ENCODE measurements at regions not wholly inside any gene's neighbourhood (a gene's known extent, or its start where the extent isn't known, plus 50 kb on each side); places are given as distances from the start of the nearest gene placed in this dataset.
A peak's percentile ranks its signal among the peaks of the same experiment; 100 is the strongest.

DNA sequence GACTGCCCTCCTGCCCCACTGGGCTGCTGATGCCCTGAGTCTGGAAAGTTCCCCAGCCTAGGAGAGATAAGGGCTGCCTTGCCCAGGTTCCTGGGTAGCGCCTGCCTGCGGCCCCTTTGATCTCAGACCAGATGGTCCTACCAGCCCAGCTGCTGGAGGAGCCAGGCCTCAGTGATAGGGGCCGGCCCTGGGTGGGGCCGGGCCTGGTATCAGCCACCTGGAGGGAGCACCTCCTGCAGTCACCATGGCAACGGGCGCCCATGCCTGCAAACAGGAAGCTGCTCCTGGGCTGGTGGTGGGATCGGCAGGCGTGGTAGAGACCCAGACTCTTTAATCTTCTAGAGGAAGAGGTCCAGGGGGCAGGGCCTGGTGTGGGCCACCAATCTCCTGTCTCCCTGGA lies 119.7 kb upstream of the WNT4 start:
- Mint-ChIP-seq H3K4me3 (no peak overlapping the region), H3K9me3 (no peaks in the 10 kb centered on the region), H3K4me1 (peaks cover 40% of the 10 kb centered on the region), H3K27me3 (ENCODE audit: low read depth) (no peaks in the 10 kb centered on the region), H3K36me3 (no peaks in the 10 kb centered on the region), H3K27ac (no peak overlapping the region)
- TF ChIP-seq, protein P1, sequence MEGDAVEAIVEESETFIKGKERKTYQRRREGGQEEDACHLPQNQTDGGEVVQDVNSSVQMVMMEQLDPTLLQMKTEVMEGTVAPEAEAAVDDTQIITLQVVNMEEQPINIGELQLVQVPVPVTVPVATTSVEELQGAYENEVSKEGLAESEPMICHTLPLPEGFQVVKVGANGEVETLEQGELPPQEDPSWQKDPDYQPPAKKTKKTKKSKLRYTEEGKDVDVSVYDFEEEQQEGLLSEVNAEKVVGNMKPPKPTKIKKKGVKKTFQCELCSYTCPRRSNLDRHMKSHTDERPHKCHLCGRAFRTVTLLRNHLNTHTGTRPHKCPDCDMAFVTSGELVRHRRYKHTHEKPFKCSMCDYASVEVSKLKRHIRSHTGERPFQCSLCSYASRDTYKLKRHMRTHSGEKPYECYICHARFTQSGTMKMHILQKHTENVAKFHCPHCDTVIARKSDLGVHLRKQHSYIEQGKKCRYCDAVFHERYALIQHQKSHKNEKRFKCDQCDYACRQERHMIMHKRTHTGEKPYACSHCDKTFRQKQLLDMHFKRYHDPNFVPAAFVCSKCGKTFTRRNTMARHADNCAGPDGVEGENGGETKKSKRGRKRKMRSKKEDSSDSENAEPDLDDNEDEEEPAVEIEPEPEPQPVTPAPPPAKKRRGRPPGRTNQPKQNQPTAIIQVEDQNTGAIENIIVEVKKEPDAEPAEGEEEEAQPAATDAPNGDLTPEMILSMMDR (IDR thresholded peaks at IDR 0.05; ENCODE audit: unreplicated experiment) = no peak
- DNase-seq (ENCODE audit: low spot score in 2 of 2, unreplicated experiment in 2 of 2) = no peak

DNA sequence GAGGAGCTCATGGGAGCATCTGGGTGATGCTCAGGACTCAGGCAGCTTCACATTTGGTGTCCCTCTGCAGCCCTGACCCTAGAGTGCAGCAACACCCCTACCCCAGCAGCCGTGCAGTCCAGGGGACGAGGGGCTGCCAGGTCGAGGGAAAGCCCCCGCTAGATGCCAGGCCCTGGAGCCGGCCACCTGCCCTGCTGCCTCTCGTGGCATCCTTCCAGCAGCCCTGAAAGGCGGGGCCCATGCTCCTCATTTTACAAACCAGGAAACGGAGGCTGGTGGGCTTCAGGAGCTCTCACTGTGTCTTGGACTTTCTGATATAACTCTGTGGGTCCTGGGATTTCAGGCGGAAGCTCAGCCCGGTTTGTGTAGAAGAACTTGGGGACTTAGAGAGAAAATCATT lies 120.5 kb upstream of the WNT4 start:
- Mint-ChIP-seq H3K36me3 (no peaks in the 10 kb centered on the region), H3K27ac (no peak overlapping the region), H3K4me1 (peaks cover 45% of the 10 kb centered on the region), H3K9me3 (no peaks in the 10 kb centered on the region), H3K4me3 (no peak overlapping the region), H3K27me3 (ENCODE audit: low read depth) (no peaks in the 10 kb centered on the region)
- no peak for DNase-seq (ENCODE audit: low spot score in 2 of 2, unreplicated experiment in 2 of 2)
- TF ChIP-seq, protein P1 (IDR thresholded peaks at IDR 0.05; ENCODE audit: unreplicated experiment) = no peak

DNA sequence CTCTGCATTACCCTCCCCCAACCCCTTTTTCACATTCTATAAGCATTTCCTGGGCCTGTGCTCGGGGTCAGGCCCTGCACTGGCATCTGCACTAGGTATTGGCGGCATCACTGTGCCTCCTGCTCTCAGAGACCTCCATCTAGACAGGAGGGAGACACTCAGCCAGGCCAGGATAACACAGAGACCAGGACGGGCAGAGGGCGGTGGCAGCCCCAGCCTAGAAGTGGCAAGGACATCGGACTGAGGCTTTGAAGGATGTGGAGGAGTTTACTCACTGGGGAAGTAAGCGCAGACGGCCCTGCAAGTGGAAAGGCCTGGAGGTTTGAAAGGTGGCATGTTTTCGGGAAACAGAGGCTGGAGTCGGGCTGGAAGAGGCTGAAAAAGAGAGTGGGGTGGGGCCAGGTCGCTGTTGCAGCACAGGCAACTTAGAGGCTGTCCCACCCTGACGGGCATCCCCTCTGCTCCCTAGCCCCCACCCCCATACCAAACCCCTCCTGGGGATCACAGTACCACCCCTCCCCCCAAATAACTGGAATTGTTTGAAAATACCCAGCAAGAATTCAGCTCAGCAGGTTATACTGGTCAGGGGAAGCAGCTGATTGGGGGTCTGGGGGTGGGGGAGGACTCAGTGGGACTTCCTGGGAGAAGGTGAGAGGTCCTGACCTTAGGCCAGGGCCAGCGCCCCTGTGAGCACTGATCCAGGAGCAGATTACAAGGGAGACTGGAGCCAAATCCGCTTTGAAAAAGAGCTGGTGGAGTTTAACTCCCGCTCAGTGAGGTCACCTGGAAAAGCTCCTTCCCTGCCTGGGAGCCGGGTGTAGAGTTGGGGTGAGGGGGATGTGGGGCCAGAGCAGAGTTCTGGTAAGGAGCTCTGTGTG lies 121.8 kb upstream of the WNT4 start:
- peak overlapping the region; percentile 3 for H3K4me3 Mint-ChIP-seq
- no peaks in the 10 kb centered on the region for H3K27me3 Mint-ChIP-seq (ENCODE audit: low read depth)
- H3K27ac Mint-ChIP-seq = peak overlapping the region; percentile 82
- DNase-seq (ENCODE audit: low spot score in 2 of 2, unreplicated experiment in 2 of 2) = no peak
- H3K4me1 Mint-ChIP-seq = peaks cover 50% of the 10 kb centered on the region
- no peaks in the 10 kb centered on the region for H3K9me3 Mint-ChIP-seq
- H3K36me3 Mint-ChIP-seq = no peaks in the 10 kb centered on the region
- TF ChIP-seq, protein P1 (IDR thresholded peaks at IDR 0.05; ENCODE audit: unreplicated experiment) = no peak

DNA sequence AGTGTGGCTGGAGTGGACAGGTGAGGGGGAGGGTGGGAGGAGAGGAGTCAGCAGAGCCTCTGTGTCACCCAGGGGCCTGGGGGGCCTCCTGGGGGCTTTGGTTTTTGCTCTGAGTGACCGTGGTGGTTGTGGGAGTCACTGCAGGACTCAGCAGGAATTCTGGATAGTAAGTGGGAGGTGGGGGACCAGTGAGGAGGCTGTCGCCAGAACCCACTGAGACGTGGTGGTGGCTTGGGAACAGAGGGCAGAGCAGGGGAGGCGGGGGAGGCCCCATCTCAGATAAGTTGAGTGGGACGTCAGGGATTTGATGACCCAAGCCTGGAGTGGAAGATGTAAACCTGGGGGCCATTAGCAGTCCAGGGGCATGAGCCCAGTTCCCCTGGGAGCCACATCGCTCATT lies 123.2 kb upstream of the WNT4 start:
- Mint-ChIP-seq H3K27me3 (ENCODE audit: low read depth) (no peaks in the 10 kb centered on the region), H3K4me3 (no peak overlapping the region), H3K36me3 (no peaks in the 10 kb centered on the region), H3K9me3 (no peaks in the 10 kb centered on the region), H3K4me1 (peaks cover 47% of the 10 kb centered on the region), H3K27ac (peak overlapping the region; percentile 50)
- DNase-seq (ENCODE audit: low spot score in 2 of 2, unreplicated experiment in 2 of 2) = no peak
- TF ChIP-seq, protein P1 (IDR thresholded peaks at IDR 0.05; ENCODE audit: unreplicated experiment) = no peak

DNA sequence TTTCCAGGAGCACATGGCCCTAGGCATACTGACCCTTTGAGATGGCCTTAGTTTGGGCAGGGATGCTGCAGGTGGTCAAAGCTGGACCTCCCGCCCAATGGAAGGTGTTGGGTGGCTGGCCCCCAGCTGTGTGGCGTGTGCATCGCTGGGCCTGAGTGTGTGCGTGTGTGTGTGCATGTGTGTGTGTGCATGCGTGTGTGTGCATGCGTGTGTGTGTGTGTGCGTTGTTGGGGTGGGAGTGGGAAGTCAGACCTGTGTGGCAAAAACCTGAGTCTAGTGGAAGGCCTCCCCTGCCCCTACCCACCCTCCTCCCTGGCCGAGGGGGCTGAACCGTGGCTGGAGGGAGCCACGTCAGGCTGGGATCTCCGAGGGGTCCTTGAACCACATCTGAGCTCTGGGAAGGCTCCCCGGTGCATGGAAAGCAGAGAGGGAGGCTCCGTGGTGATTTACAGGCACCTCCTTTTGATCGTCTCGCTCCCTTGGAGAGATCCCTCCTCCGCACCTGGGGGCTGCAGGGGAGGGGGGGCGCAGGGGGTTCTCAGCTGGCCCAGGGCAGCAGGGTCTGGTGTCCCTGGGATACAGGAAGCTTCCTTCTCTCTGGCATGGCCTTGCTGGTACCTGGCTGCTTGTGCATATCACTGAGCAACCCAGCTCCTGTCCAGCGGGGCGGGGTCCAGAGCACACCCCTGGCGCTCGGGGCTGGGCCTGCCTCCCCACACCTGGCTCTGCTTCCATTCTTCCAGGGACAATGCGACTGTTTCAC lies 124.7 kb upstream of the WNT4 start:
- Mint-ChIP-seq H3K27ac (peak overlapping the region; percentile 44), H3K4me3 (no peak overlapping the region), H3K4me1 (peaks cover 59% of the 10 kb centered on the region)

More for the DNA sequence above, 124.7 kb upstream of the WNT4 start:
- no peaks in the 10 kb centered on the region for H3K27me3 Mint-ChIP-seq (ENCODE audit: low read depth)
- DNase-seq (ENCODE audit: low spot score in 2 of 2, unreplicated experiment in 2 of 2) = no peak
- H3K9me3 Mint-ChIP-seq = no peaks in the 10 kb centered on the region
- H3K36me3 Mint-ChIP-seq = no peaks in the 10 kb centered on the region
- TF ChIP-seq, protein P1 (IDR thresholded peaks at IDR 0.05; ENCODE audit: unreplicated experiment) = no peak

All from mesothelial cell of epicardium (in vitro differentiated cells).